ENCODE measurements at regions not wholly inside any gene's neighbourhood (a gene's known extent, or its start where the extent isn't known, plus 50 kb on each side); places are given as distances from the start of the nearest gene placed in this dataset.

DNA sequence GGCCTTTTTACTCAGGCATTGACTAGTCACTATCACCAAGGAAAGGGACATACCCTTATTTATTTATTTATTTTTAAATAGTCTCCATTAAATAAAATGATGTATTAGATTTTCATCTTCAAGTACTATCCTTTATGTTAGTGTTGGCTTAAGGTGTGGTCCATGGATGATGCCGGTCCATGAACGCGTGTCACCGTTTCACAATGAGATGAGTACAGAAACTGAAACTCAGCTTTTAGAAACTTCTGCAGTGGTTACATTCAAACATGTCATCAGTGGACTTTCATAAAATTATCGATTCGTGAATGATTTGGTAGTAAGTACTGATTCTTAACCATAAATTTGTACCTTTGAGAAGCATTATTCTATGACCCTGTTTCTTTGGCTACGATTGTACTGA lies 166.6 kb downstream of the SATB1 start:
- H3K9me3 ChIP-seq (ENCODE audit: low read depth) = no peaks in the 10 kb centered on the region
- H3K9me2 ChIP-seq (ENCODE audit: insufficient read depth) = no peaks in the 10 kb centered on the region
- no peak overlapping the region for H3K9ac ChIP-seq
- in situ Hi-C loops (cut with MboI) = no loop called here
- DNase-seq = no peak
- WGBS, 2 experiments (ENCODE audit: low coverage in 1 of 2, low lambda C conversion rate in 2 of 2, missing lambda C conversion rate in 2 of 2) = 77 to 82% methylated on average over 7 of the region's 7 CpGs
- H3K27me3 ChIP-seq (replicated peaks; ENCODE audit: insufficient read depth) = no peaks in the 10 kb centered on the region
- H3K4me2 ChIP-seq (ENCODE audit: unreplicated experiment) = no peak overlapping the region
- H2AFZ ChIP-seq = 0 out of 2 replicates have a peak overlapping the region, but pooled peaks have one; percentile 32
- no peaks in the 10 kb centered on the region for H3K4me1 ChIP-seq (ENCODE audit: insufficient read depth)
- no peaks in the 10 kb centered on the region for H3K36me3 ChIP-seq (ENCODE audit: low read depth)
- H3K27ac ChIP-seq = no peak overlapping the region
- TF ChIP-seq EZH2phosphoT487 (IDR thresholded peaks at IDR 0.05; ENCODE audit: insufficient read depth, low read depth) (no peak), EZH2 (IDR thresholded peaks at IDR 0.05; ENCODE audit: insufficient read depth, poor library complexity, severe bottlenecking) (no peak)
- no peaks in the 10 kb centered on the region for H3F3A ChIP-seq (ENCODE audit: insufficient read depth)
- no peak overlapping the region for H3K4me3 ChIP-seq
- no peaks in the 10 kb centered on the region for H3K79me2 ChIP-seq (ENCODE audit: insufficient read depth)
- no peaks in the 10 kb centered on the region for H4K20me1 ChIP-seq (ENCODE audit: insufficient read depth)

- in situ Hi-C loops (cut with MboI) = no loop called here
- Histone ChIP-seq H3F3A (ENCODE audit: insufficient read depth) (no peaks in the 10 kb centered on the region), H3K4me3 (no peak overlapping the region), H2AFZ (no peak overlapping the region), H3K9me3 (ENCODE audit: low read depth) (no peaks in the 10 kb centered on the region), H3K79me2 (ENCODE audit: insufficient read depth) (no peaks in the 10 kb centered on the region), H3K27me3 (replicated peaks; ENCODE audit: insufficient read depth) (no peaks in the 10 kb centered on the region), H3K9me2 (ENCODE audit: insufficient read depth) (no peaks in the 10 kb centered on the region), H4K20me1 (ENCODE audit: insufficient read depth) (no peaks in the 10 kb centered on the region), H3K4me2 (ENCODE audit: unreplicated experiment) (no peak overlapping the region), H3K9ac (no peak overlapping the region), H3K36me3 (ENCODE audit: low read depth) (no peaks in the 10 kb centered on the region), H3K27ac (no peak overlapping the region), H3K4me1 (ENCODE audit: insufficient read depth) (no peaks in the 10 kb centered on the region)
- TF ChIP-seq EZH2 (IDR thresholded peaks at IDR 0.05; ENCODE audit: insufficient read depth, poor library complexity, severe bottlenecking) = no peak
- no peak for TF ChIP-seq EZH2phosphoT487 (IDR thresholded peaks at IDR 0.05; ENCODE audit: insufficient read depth, low read depth)
- 14% methylated on average over 4 of the region's 4 CpGs for WGBS, 2 experiments (ENCODE audit: low coverage in 1 of 2, low lambda C conversion rate in 2 of 2, missing lambda C conversion rate in 2 of 2)
- DNase-seq = no peak
Observed at GRCh38 chr3:18252578-18252977, 172.6 kb downstream of the SATB1 start.

GRCh38 chr3:18250991-18251390 lies 174.1 kb downstream of the SATB1 start:
- Histone ChIP-seq H3K9me3 (ENCODE audit: low read depth) (no peaks in the 10 kb centered on the region), H4K20me1 (ENCODE audit: insufficient read depth) (no peaks in the 10 kb centered on the region), H3K9me2 (ENCODE audit: insufficient read depth) (peaks cover under 1% of the 10 kb centered on the region; the same call in 1 of the 2 replicates), H3K4me3 (no peak overlapping the region), H3K79me2 (ENCODE audit: insufficient read depth) (no peaks in the 10 kb centered on the region), H3K4me1 (ENCODE audit: insufficient read depth) (0 out of 2 replicates have a peak, but pooled peaks cover 5% of the 10 kb centered on the region), H3K36me3 (ENCODE audit: low read depth) (no peaks in the 10 kb centered on the region), H2AFZ (no peak overlapping the region), H3F3A (ENCODE audit: insufficient read depth) (no peaks in the 10 kb centered on the region), H3K27me3 (replicated peaks; ENCODE audit: insufficient read depth) (no peaks in the 10 kb centered on the region), H3K4me2 (ENCODE audit: unreplicated experiment) (no peak overlapping the region), H3K27ac (no peak overlapping the region), H3K9ac (no peak overlapping the region)
- DNase-seq = no peak
- in situ Hi-C loops (cut with MboI) = no loop called here
- 20 to 23% methylated on average over 2 of the region's 2 CpGs for WGBS, 2 experiments (ENCODE audit: low coverage in 1 of 2, low lambda C conversion rate in 2 of 2, missing lambda C conversion rate in 2 of 2)
- TF ChIP-seq EZH2phosphoT487 (IDR thresholded peaks at IDR 0.05; ENCODE audit: insufficient read depth, low read depth) (no peak), EZH2 (IDR thresholded peaks at IDR 0.05; ENCODE audit: insufficient read depth, poor library complexity, severe bottlenecking) (no peak)

DNA sequence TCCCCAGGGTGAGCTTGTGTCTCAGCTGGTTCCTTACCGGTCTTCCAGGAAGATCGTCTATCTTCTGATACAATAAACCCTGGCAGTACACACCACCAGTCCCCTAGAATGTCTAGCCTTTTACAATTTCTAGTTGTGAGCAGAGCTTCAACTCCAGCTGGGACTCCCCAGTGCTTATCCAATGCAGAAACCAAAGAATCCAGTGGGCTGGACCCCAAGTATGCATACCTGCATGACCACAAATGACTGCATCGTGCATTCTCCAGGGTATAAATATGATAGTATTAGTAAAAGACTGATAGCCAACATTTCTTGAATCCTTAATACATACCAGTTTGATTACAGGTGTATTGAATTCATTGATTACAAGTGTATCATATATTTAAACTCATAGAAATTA lies 176.0 kb downstream of the SATB1 start:
- no peak for DNase-seq
- Histone ChIP-seq H3K27me3 (replicated peaks; ENCODE audit: insufficient read depth) (no peaks in the 10 kb centered on the region), H3K4me2 (ENCODE audit: unreplicated experiment) (no peak overlapping the region), H3K9ac (no peak overlapping the region), H3K4me3 (no peak overlapping the region), H3K9me2 (ENCODE audit: insufficient read depth) (peaks cover 3% of the 10 kb centered on the region; the same call in 1 of the 2 replicates), H3K27ac (no peak overlapping the region), H3F3A (ENCODE audit: insufficient read depth) (no peaks in the 10 kb centered on the region), H3K4me1 (ENCODE audit: insufficient read depth) (0 out of 2 replicates have a peak, but pooled peaks cover 5% of the 10 kb centered on the region), H4K20me1 (ENCODE audit: insufficient read depth) (no peaks in the 10 kb centered on the region), H3K79me2 (ENCODE audit: insufficient read depth) (no peaks in the 10 kb centered on the region), H3K36me3 (ENCODE audit: low read depth) (no peaks in the 10 kb centered on the region), H2AFZ (no peak overlapping the region), H3K9me3 (ENCODE audit: low read depth) (no peaks in the 10 kb centered on the region)
- no peak for TF ChIP-seq EZH2 (IDR thresholded peaks at IDR 0.05; ENCODE audit: insufficient read depth, poor library complexity, severe bottlenecking)
- in situ Hi-C loops (cut with MboI) = no loop called here
- 42 to 51% methylated on average over 3 of the region's 3 CpGs for WGBS, 2 experiments (ENCODE audit: low coverage in 1 of 2, low lambda C conversion rate in 2 of 2, missing lambda C conversion rate in 2 of 2)

GRCh38 chr3:18247776-18248310 lies 177.3 kb downstream of the SATB1 start:
- no peaks in the 10 kb centered on the region for H3F3A ChIP-seq (ENCODE audit: insufficient read depth)
- no peak overlapping the region for H3K27ac ChIP-seq
- in situ Hi-C loops (cut with MboI) = no loop called here
- 0 out of 2 replicates have a peak, but pooled peaks cover 5% of the 10 kb centered on the region for H3K4me1 ChIP-seq (ENCODE audit: insufficient read depth)
- no peak for DNase-seq
- WGBS, 2 experiments (ENCODE audit: low coverage in 1 of 2, low lambda C conversion rate in 2 of 2, missing lambda C conversion rate in 2 of 2) = 18 to 31% methylated on average over 2 of the region's 2 CpGs
- peaks cover 3% of the 10 kb centered on the region; the same call in 1 of the 2 replicates for H3K9me2 ChIP-seq (ENCODE audit: insufficient read depth)
- H3K4me2 ChIP-seq (ENCODE audit: unreplicated experiment) = no peak overlapping the region
- TF ChIP-seq EZH2 (IDR thresholded peaks at IDR 0.05; ENCODE audit: insufficient read depth, poor library complexity, severe bottlenecking) = no peak
- TF ChIP-seq EZH2phosphoT487 (IDR thresholded peaks at IDR 0.05; ENCODE audit: insufficient read depth, low read depth) = no peak
- H2AFZ ChIP-seq = no peak overlapping the region
- H4K20me1 ChIP-seq (ENCODE audit: insufficient read depth) = no peaks in the 10 kb centered on the region
- H3K79me2 ChIP-seq (ENCODE audit: insufficient read depth) = no peaks in the 10 kb centered on the region
- H3K36me3 ChIP-seq (ENCODE audit: low read depth) = no peaks in the 10 kb centered on the region
- H3K27me3 ChIP-seq (replicated peaks; ENCODE audit: insufficient read depth) = no peaks in the 10 kb centered on the region
- no peak overlapping the region for H3K4me3 ChIP-seq
- H3K9ac ChIP-seq = no peak overlapping the region
- H3K9me3 ChIP-seq (ENCODE audit: low read depth) = no peaks in the 10 kb centered on the region
